H1 (cell line): ENCODE measurements at regions not wholly inside any gene's neighbourhood (a gene's known extent, or its start where the extent isn't known, plus 50 kb on each side); places are given as distances from the start of the nearest gene placed in this dataset.

Experiments
- CTCF ChIA-PET: fragments of 300-600 bp; sonication (Branson Sonifier 250); formaldehyde crosslinking; loops from one replicate; lab custom pipeline; 2021; ENCODE audit not compliant: partially characterized antibody; lab: Charles Lee
- POLR2A ChIA-PET: fragments of 300-600 bp; sonication (Branson Sonifier 250); formaldehyde crosslinking; loops from one replicate; lab custom pipeline; 2021; ENCODE audit warnings: inconsistent platforms; ENCODE audit not compliant: partially characterized antibody; lab: Charles Lee
- DNase-seq, 2 experiments: peaks; one replicate each; pipeline versions ENCODE4 v3.0.0 to v3.0.0-alpha.2; 2010 to 2022; ENCODE audit warnings: low spot score in 2 of 2, low read depth in 1 of 2, mixed read lengths in 1 of 2
- FAIRE-seq: peaks from 2 replicates; lab custom pipeline; 2011; peaks lifted over from hg19 to GRCh38; lab: Jason Lieb, UNC
- H2AFZ ChIP-seq: 2 replicates; pipeline ENCODE4 v1.8.1; 2012; ENCODE audit warnings: low read length, inconsistent platforms
- H2AK5ac ChIP-seq: 2 replicates; pipeline ENCODE4 v1.6.1; 2013; ENCODE audit warnings: low read depth, low read length
- H2BK120ac ChIP-seq: replicated peaks from 2 replicates; pipeline ENCODE3; 2013; ENCODE audit warnings: low read depth, low read length, inconsistent platforms
- H2BK12ac ChIP-seq: 2 replicates; pipeline ENCODE4 v1.6.1; 2013; ENCODE audit warnings: low read depth, low read length
- H2BK15ac ChIP-seq: 2 replicates; pipeline ENCODE4 v1.6.1; 2013; ENCODE audit warnings: low read length
- H2BK20ac ChIP-seq: 2 replicates; pipeline ENCODE4 v1.6.1; 2013; ENCODE audit warnings: low read length
- H2BK5ac ChIP-seq: 2 replicates; pipeline ENCODE4 v1.6.1; 2013; ENCODE audit warnings: low read depth, low read length
- H3K14ac ChIP-seq: 2 replicates; pipeline ENCODE4 v1.6.1; 2013; ENCODE audit warnings: inconsistent platforms; ENCODE audit not compliant: insufficient read length
- H3K18ac ChIP-seq: 2 replicates; pipeline ENCODE4 v1.6.1; 2013; ENCODE audit warnings: low read length; ENCODE audit errors: extremely low read depth
- H3K23ac ChIP-seq: 2 replicates; pipeline ENCODE4 v1.6.1; 2013; ENCODE audit warnings: inconsistent platforms; ENCODE audit not compliant: insufficient read length
- H3K23me2 ChIP-seq: 2 replicates; pipeline ENCODE4 v1.6.1; 2013; ENCODE audit warnings: low read depth, low read length
- H3K27ac ChIP-seq: 2 replicates; pipeline ENCODE4 v1.6.1; 2011; ENCODE audit warnings: low read depth, low read length, inconsistent platforms
- H3K27me3 ChIP-seq, 4 experiments: replicated peaks in 1 of 4; 1 replicate in 1 of 4; 2 replicates in 3 of 4; pipeline versions ENCODE4 v1.6.1 to v1.8.1; 2011 to 2013; ENCODE audit warnings: low read length in 3 of 4, mild to moderate bottlenecking in 3 of 4, inconsistent platforms in 2 of 4, mixed read lengths in 2 of 4, moderate library complexity in 1 of 4; ENCODE audit not compliant: control insufficient read depth in 3 of 4, insufficient read depth in 3 of 4; ENCODE audit errors: extremely low read depth in 1 of 4
- H3K36me3 ChIP-seq, 4 experiments: 2 replicates each; pipeline versions ENCODE4 v1.6.1 to v1.8.1; 2011 to 2013; ENCODE audit warnings: mild to moderate bottlenecking in 4 of 4, low read length in 3 of 4, moderate library complexity in 2 of 4, control low read depth in 1 of 4, inconsistent platforms in 1 of 4; ENCODE audit not compliant: insufficient read depth in 4 of 4, control insufficient read depth in 2 of 4
- H3K4ac ChIP-seq: replicated peaks from 2 replicates; pipeline ENCODE3; 2013; ENCODE audit warnings: low read length, low read depth, mixed read lengths, inconsistent platforms; ENCODE audit not compliant: insufficient read length
- H3K4me1 ChIP-seq, 4 experiments: replicated peaks in 1 of 4; 1 replicate in 1 of 4; 2 replicates in 3 of 4; pipeline versions ENCODE4 v1.6.1 to v1.8.1; 2011 to 2013; ENCODE audit warnings: low read length in 3 of 4, inconsistent platforms in 2 of 4, mixed read lengths in 1 of 4; ENCODE audit not compliant: insufficient read depth in 4 of 4, control insufficient read depth in 3 of 4
- H3K4me2 ChIP-seq, 2 experiments: 2 replicates each; pipeline versions ENCODE4 v1.6.1 to v1.8.1; 2011 to 2013; ENCODE audit warnings: low read depth in 2 of 2, low read length in 2 of 2, control low read depth in 1 of 2, inconsistent platforms in 1 of 2, mild to moderate bottlenecking in 1 of 2; ENCODE audit not compliant: insufficient read depth in 1 of 2
- H3K4me3 ChIP-seq, 4 experiments: fragments of 200-600, 300-600 bp in 1 of 4; sonication (generic), shearing (Covaris generic), sonication (Bioruptor Twin) in 1 of 4; 2 replicates each; pipeline versions ENCODE4 v1.5.1 to v1.8.1; 2011 to 2016; ENCODE audit warnings: low read length in 4 of 4, low read depth in 3 of 4, control low read depth in 2 of 4, inconsistent platforms in 2 of 4, mild to moderate bottlenecking in 2 of 4, mixed read lengths in 1 of 4, moderate library complexity in 1 of 4; ENCODE audit not compliant: insufficient read depth in 2 of 4; ENCODE audit errors: extremely low read depth in 1 of 4
- H3K56ac ChIP-seq: replicated peaks from 2 replicates; pipeline ENCODE3; 2013; ENCODE audit warnings: low read depth, mild to moderate bottlenecking, mixed read lengths, low read length, inconsistent platforms; ENCODE audit not compliant: insufficient read length
- H3K79me1 ChIP-seq: 2 replicates; pipeline ENCODE4 v1.6.1; 2013; ENCODE audit warnings: low read depth, low read length, control low read depth
- H3K79me2 ChIP-seq, 2 experiments: 2 replicates each; pipeline versions ENCODE4 v1.6.1 to v1.8.1; 2012 to 2013; ENCODE audit warnings: low read length in 2 of 2, mild to moderate bottlenecking in 2 of 2, inconsistent platforms in 1 of 2; ENCODE audit not compliant: insufficient read depth in 2 of 2, control insufficient read depth in 1 of 2
- H3K9ac ChIP-seq, 4 experiments: replicated peaks in 1 of 4; 1 replicate in 1 of 4; 2 replicates in 3 of 4; pipeline versions ENCODE4 v1.6.1 to v1.8.1; 2011 to 2013; ENCODE audit warnings: low read depth in 3 of 4, low read length in 3 of 4, control low read depth in 2 of 4, mild to moderate bottlenecking in 2 of 4, moderate library complexity in 2 of 4, inconsistent platforms in 1 of 4; ENCODE audit errors: extremely low read depth in 1 of 4
- H3K9me3 ChIP-seq, 2 experiments: 2 replicates each; pipeline versions ENCODE4 v1.6.1 to v1.8.1; 2012 to 2013; ENCODE audit warnings: mild to moderate bottlenecking in 2 of 2, moderate library complexity in 2 of 2, control low read depth in 1 of 2, inconsistent platforms in 1 of 2, low read depth in 1 of 2, low read length in 1 of 2, mixed read lengths in 1 of 2; ENCODE audit not compliant: insufficient read depth in 2 of 2
- H4K20me1 ChIP-seq, 2 experiments: replicated peaks in 1 of 2; 2 replicates each; pipeline versions ENCODE3 to v1.8.1; 2011 to 2013; ENCODE audit warnings: inconsistent platforms in 2 of 2, low read length in 2 of 2, mild to moderate bottlenecking in 1 of 2; ENCODE audit not compliant: insufficient read depth in 2 of 2, control insufficient read depth in 1 of 2
- H4K5ac ChIP-seq: 2 replicates; pipeline ENCODE4 v1.6.1; 2013; ENCODE audit warnings: low read length, low read depth, mixed read lengths, inconsistent platforms; ENCODE audit not compliant: insufficient read length
- H4K8ac ChIP-seq: 2 replicates; pipeline ENCODE4 v1.8.0; 2013; ENCODE audit warnings: mild to moderate bottlenecking, moderate library complexity, low read length, inconsistent platforms; ENCODE audit not compliant: insufficient read depth; ENCODE audit errors: extremely low read depth
- H4K91ac ChIP-seq: replicated peaks from 2 replicates; pipeline ENCODE3; 2013; ENCODE audit warnings: low read length, mixed read lengths, inconsistent platforms; ENCODE audit not compliant: insufficient read length
- ASH2L ChIP-seq: fragments of 200-600, 300-600 bp; sonication (generic); IDR thresholded peaks from one replicate; pipeline ENCODE4 v1.7.1; 2017; ENCODE audit warnings: low read length
- BCL11A ChIP-seq, 2 experiments: IDR thresholded peaks; one replicate each; pipeline ENCODE4 v1.6.1; 2011; ENCODE audit warnings: low read depth in 2 of 2, low read length in 2 of 2, mild to moderate bottlenecking in 2 of 2
- BRCA1 ChIP-seq: IDR thresholded peaks from 2 replicates; pipeline ENCODE4 v1.6.1; 2012; ENCODE audit warnings: low read depth, low read length, improper control_type of control experiment
- CHD1 ChIP-seq: IDR thresholded peaks from 2 replicates; pipeline ENCODE4 v1.6.1; 2012; ENCODE audit warnings: low read depth, low read length, improper control_type of control experiment
- CREB1 ChIP-seq: IDR thresholded peaks from 2 replicates; pipeline ENCODE4 v1.6.1; 2012; ENCODE audit warnings: inconsistent platforms
- GABPA ChIP-seq: IDR thresholded peaks from 2 replicates; pipeline ENCODE4 v1.6.1; 2011; ENCODE audit warnings: mild to moderate bottlenecking, low read length, moderate library complexity, borderline replicate concordance; ENCODE audit not compliant: insufficient read depth
- HDAC2 ChIP-seq, 2 experiments: fragments of 300-600 bp in 1 of 2; sonication (generic) in 1 of 2; IDR thresholded peaks; 2 replicates each; pipeline ENCODE4 v1.6.1; 2011 to 2012; ENCODE audit warnings: low read depth in 2 of 2, low read length in 2 of 2, mild to moderate bottlenecking in 2 of 2, moderate library complexity in 2 of 2, borderline replicate concordance in 1 of 2, inconsistent platforms in 1 of 2
- MAFK ChIP-seq: IDR thresholded peaks from 2 replicates; pipeline ENCODE4 v1.6.1; 2012; ENCODE audit warnings: low read depth, mild to moderate bottlenecking, improper control_type of control experiment, low read length
- MAX ChIP-seq: IDR thresholded peaks from 2 replicates; pipeline ENCODE4 v1.6.1; 2012; ENCODE audit warnings: inconsistent platforms
- PHF8 ChIP-seq: fragments of 200-600 bp; sonication (generic); conservative IDR thresholded peaks from 2 replicates; pipeline ENCODE4 v1.7.1; 2012; ENCODE audit warnings: low read depth, mild to moderate bottlenecking, inconsistent platforms, low read length, moderate library complexity
- RAD21 ChIP-seq, 2 experiments: IDR thresholded peaks in 1 of 2; conservative IDR thresholded peaks in 1 of 2; 2 replicates each; pipeline ENCODE4 v1.6.1; 2011; ENCODE audit warnings: low read depth in 2 of 2, low read length in 2 of 2, improper control_type of control experiment in 1 of 2, inconsistent platforms in 1 of 2, mild to moderate bottlenecking in 1 of 2, moderate library complexity in 1 of 2
- RFX5 ChIP-seq: IDR thresholded peaks from 2 replicates; pipeline ENCODE4 v1.6.1; 2011; ENCODE audit warnings: low read depth, low read length, improper control_type of control experiment, borderline replicate concordance
- RXRA ChIP-seq: IDR thresholded peaks from 2 replicates; pipeline ENCODE4 v1.6.1; 2011; ENCODE audit warnings: low read depth, mild to moderate bottlenecking, low read length, moderate library complexity; ENCODE audit not compliant: insufficient read depth
- USF2 ChIP-seq: IDR thresholded peaks from 2 replicates; pipeline ENCODE4 v1.6.1; 2011; ENCODE audit warnings: low read length, improper control_type of control experiment
- WGBS, 2 experiments: shearing (Covaris generic) in 1 of 2; methylation state at CpG; one replicate each; pipeline versions ENCODE4 v1.1.6 to v1.1.7; 2013 to 2015; ENCODE audit warnings: low lambda C conversion rate in 2 of 2, mixed read lengths in 2 of 2, inconsistent platforms in 1 of 2, low coverage in 1 of 2, missing lambda C conversion rate in 1 of 2; ENCODE audit not compliant: insufficient replicate concordance in 2 of 2, insufficient coverage in 1 of 2, insufficient read length in 1 of 2; ENCODE audit errors: extremely low coverage in 1 of 2, missing lambda C conversion rate in 1 of 2; 5-methylcytosine and 5-hydroxymethylcytosine counted together

GRCh38 chr15:81595752-81596151, 221.7 kb upstream of the TMC3 start:
- no peak overlapping the region for H3K23ac ChIP-seq
- WGBS, 2 experiments = 84% methylated on average over 1 of the region's 1 CpG; no CpG with 5 or more reads in 1 of the 2 experiments
- no peak overlapping the region for H4K8ac ChIP-seq
- no peak overlapping the region for H3K56ac ChIP-seq
- H2BK120ac ChIP-seq = no peak overlapping the region
- no peak overlapping the region for H4K91ac ChIP-seq
- H2AFZ ChIP-seq = no peak overlapping the region
- H2BK5ac ChIP-seq = no peak overlapping the region
- no peak overlapping the region for H2BK12ac ChIP-seq
- FAIRE-seq (no peak), DNase-seq (no peak)
- no peaks in the 10 kb centered on the region for H3K36me3 ChIP-seq
- H3K9ac ChIP-seq = no peak overlapping the region
- no peak overlapping the region for H3K18ac ChIP-seq
- no peak overlapping the region for H3K4me3 ChIP-seq
- POLR2A ChIA-PET = no interaction called here
- no peaks in the 10 kb centered on the region for H3K79me1 ChIP-seq
- H3K14ac ChIP-seq = no peak overlapping the region
- CTCF ChIA-PET = no interaction called here
- H3K79me2 ChIP-seq = no peaks in the 10 kb centered on the region
- no peak overlapping the region for H3K4me2 ChIP-seq
- H3K9me3 ChIP-seq = peaks cover 3 to 5% of the 10 kb centered on the region in 2 experiments; a peak in 2 of 4 replicates
- H3K4me1 ChIP-seq = no peaks in the 10 kb centered on the region
- H2BK20ac ChIP-seq = no peak overlapping the region
- H3K27ac ChIP-seq = no peak overlapping the region
- no peak overlapping the region for H3K4ac ChIP-seq
- H4K5ac ChIP-seq = no peak overlapping the region
- no peaks in the 10 kb centered on the region for H3K27me3 ChIP-seq
- H2BK15ac ChIP-seq = no peak overlapping the region
- no peak overlapping the region for H2AK5ac ChIP-seq
- no peaks in the 10 kb centered on the region for H3K23me2 ChIP-seq
- H4K20me1 ChIP-seq = no peaks in the 10 kb centered on the region
- no peak for TF ChIP-seq CREB1
- TF ChIP-seq PHF8 = no peak
- TF ChIP-seq USF2 = no peak
- no peak for TF ChIP-seq GABPA
- TF ChIP-seq BCL11A (IDR thresholded peaks at IDR 0.05; ENCODE audit: low read depth in 2 of 2, low read length in 2 of 2) = no peak
- TF ChIP-seq RAD21 (IDR thresholded peaks at IDR 0.05 in 1 of 2, conservative IDR thresholded peaks at IDR 0.05 in 1 of 2; ENCODE audit: low read depth in 2 of 2, low read length in 2 of 2) = no peak
- no peak for TF ChIP-seq MAX
- TF ChIP-seq BRCA1 = no peak
- TF ChIP-seq RFX5 = no peak
- no peak for TF ChIP-seq CHD1
- no peak for TF ChIP-seq HDAC2 (IDR thresholded peaks at IDR 0.05; ENCODE audit: borderline replicate concordance in 1 of 2, low read depth in 2 of 2, low read length in 2 of 2)
- TF ChIP-seq ASH2L = no peak
- TF ChIP-seq RXRA = no peak
- no peak for TF ChIP-seq MAFK
